ENCODE measurements at regions not wholly inside any gene's neighbourhood (a gene's known extent, or its start where the extent isn't known, plus 50 kb on each side); places are given as distances from the start of the nearest gene placed in this dataset.

GRCh38 chr2:217539126-217539525 lies 463.7 kb downstream of the TNS1 start:
- Histone ChIP-seq H3K27ac (ENCODE audit: low read depth in 2 of 2, low read length in 1 of 2) (no peak overlapping the region), H2AFZ (ENCODE audit: low read depth) (no peak overlapping the region), H3K79me2 (ENCODE audit: insufficient read depth) (no peaks in the 10 kb centered on the region), H3K27me3 (ENCODE audit: insufficient read depth) (0 out of 2 replicates have a peak, but pooled peaks cover 4% of the 10 kb centered on the region), H3K4me3 (ENCODE audit: low read depth in 2 of 2, low read length in 1 of 2) (no peak overlapping the region), H3F3A (replicated peaks; ENCODE audit: insufficient read depth) (no peaks in the 10 kb centered on the region), H3K9me3 (no peaks in the 10 kb centered on the region), H3K4me1 (ENCODE audit: control insufficient read depth in 1 of 2, insufficient read depth in 2 of 2, low read depth in 1 of 2, low read length in 1 of 2) (no peaks in the 10 kb centered on the region), H3K9me2 (no peaks in the 10 kb centered on the region), H3K36me3 (replicated peaks in 1 of 2; ENCODE audit: control insufficient read depth in 1 of 2, insufficient read depth in 2 of 2, low read length in 1 of 2) (no peaks in the 10 kb centered on the region), H3K9ac (no peak overlapping the region), H4K20me1 (ENCODE audit: insufficient read depth) (no peaks in the 10 kb centered on the region), H3K4me2 (no peak overlapping the region)
- ChIA-PET POLR2A (no interaction called here), CTCF (interaction anchor here (0.6 to 1.4 kb wide), 2 partner anchors 112 to 217 kb away, joined by 3 to 4 read pairs; no protein-coding TSS in a partner anchor)
- DNase-seq, result no peak
- 21% methylated on average over 2 of the region's 2 CpGs for WGBS (ENCODE audit: low lambda C conversion rate)
- no peak for TF ChIP-seq USF2 (IDR thresholded peaks at IDR 0.05; ENCODE audit: borderline replicate concordance, low read depth, low read length)
- TF ChIP-seq TEAD4 (IDR thresholded peaks at IDR 0.05; ENCODE audit: borderline replicate concordance, insufficient read depth), result no peak
- no peak for TF ChIP-seq RFX5 (IDR thresholded peaks at IDR 0.05; ENCODE audit: low read length)
- TF ChIP-seq REST (IDR thresholded peaks at IDR 0.05; ENCODE audit: low read depth, low read length), result no peak
- no peak for TF ChIP-seq ELF1 (IDR thresholded peaks at IDR 0.05)
- no peak for TF ChIP-seq GATA2 (CRISPR knock-in tag; IDR thresholded peaks at IDR 0.05)
- TF ChIP-seq POLR2AphosphoS5 (IDR thresholded peaks at IDR 0.05; ENCODE audit: low read depth, low read length), result no peak
- TF ChIP-seq NRF1 (IDR thresholded peaks at IDR 0.05; ENCODE audit: low read depth, low read length), result no peak
- no peak for TF ChIP-seq TAF1 (IDR thresholded peaks at IDR 0.05; ENCODE audit: borderline replicate concordance, low read depth, low read length)
- TF ChIP-seq IRF3 (IDR thresholded peaks at IDR 0.05; ENCODE audit: low read depth, low read length), result no peak

- Histone ChIP-seq H3K79me2 (ENCODE audit: insufficient read depth) (no peaks in the 10 kb centered on the region), H3K4me1 (ENCODE audit: control insufficient read depth in 1 of 2, insufficient read depth in 2 of 2, low read depth in 1 of 2, low read length in 1 of 2) (no peaks in the 10 kb centered on the region), H3K27me3 (ENCODE audit: insufficient read depth) (0 out of 2 replicates have a peak, but pooled peaks cover 4% of the 10 kb centered on the region), H3K4me3 (ENCODE audit: low read depth in 2 of 2, low read length in 1 of 2) (no peak overlapping the region), H3K9ac (no peak overlapping the region), H3K9me2 (no peaks in the 10 kb centered on the region), H3K27ac (ENCODE audit: low read depth in 2 of 2, low read length in 1 of 2) (no peak overlapping the region), H3K36me3 (replicated peaks in 1 of 2; ENCODE audit: control insufficient read depth in 1 of 2, insufficient read depth in 2 of 2, low read length in 1 of 2) (no peaks in the 10 kb centered on the region), H3K4me2 (no peak overlapping the region), H3K9me3 (no peaks in the 10 kb centered on the region), H4K20me1 (ENCODE audit: insufficient read depth) (no peaks in the 10 kb centered on the region), H3F3A (replicated peaks; ENCODE audit: insufficient read depth) (no peaks in the 10 kb centered on the region), H2AFZ (ENCODE audit: low read depth) (no peak overlapping the region)
- no peak for DNase-seq
- TF ChIP-seq EZH2phosphoT487 (IDR thresholded peaks at IDR 0.05; ENCODE audit: borderline replicate concordance, low read depth) (no peak), TEAD4 (IDR thresholded peaks at IDR 0.05; ENCODE audit: borderline replicate concordance, insufficient read depth) (no peak), TCF12 (IDR thresholded peaks at IDR 0.05) (no peak), MEF2A (IDR thresholded peaks at IDR 0.05; ENCODE audit: borderline replicate concordance, low read depth) (no peak), JUND (IDR thresholded peaks at IDR 0.05) (no peak)
- ChIA-PET POLR2A (no interaction called here), CTCF (interaction anchor here (0.6 to 1.4 kb wide), 2 partner anchors 112 to 218 kb away, joined by 3 to 4 read pairs; no protein-coding TSS in a partner anchor)
- WGBS (ENCODE audit: low lambda C conversion rate), result 55% methylated on average over 2 of the region's 2 CpGs
Measured at GRCh38 chr2:217538719-217539118, 464.1 kb downstream of the TNS1 start.
